Transverse colon (tissue), 4 donors: ENCODE measurements at regions not wholly inside any gene's neighbourhood (a gene's known extent, or its start where the extent isn't known, plus 50 kb on each side); places are given as distances from the start of the nearest gene placed in this dataset.

Experiments
- POLR2AphosphoS5 ChIP-seq, 3 donors: sonication (generic); formaldehyde crosslinking; IDR thresholded peaks; one replicate each; pipeline ENCODE4 v1.6.1; 2016; ENCODE audit warnings: antibody characterized with exemption in 3 of 3
- TF ChIP-seq, protein P1 (sequence below), 5 experiments: fragments of 200-600 bp in 3 of 5; fragments of 450-650 bp in 2 of 5; sonication (generic) in 3 of 5; IDR thresholded peaks; 1 replicate in 2 of 5; 2 replicates in 3 of 5; pipeline ENCODE4 v1.5.1; 2016 to 2017; ENCODE audit warnings: antibody characterized with exemption in 5 of 5, inconsistent platforms in 3 of 5, mild to moderate bottlenecking in 2 of 5, moderate library complexity in 1 of 5

DNA sequence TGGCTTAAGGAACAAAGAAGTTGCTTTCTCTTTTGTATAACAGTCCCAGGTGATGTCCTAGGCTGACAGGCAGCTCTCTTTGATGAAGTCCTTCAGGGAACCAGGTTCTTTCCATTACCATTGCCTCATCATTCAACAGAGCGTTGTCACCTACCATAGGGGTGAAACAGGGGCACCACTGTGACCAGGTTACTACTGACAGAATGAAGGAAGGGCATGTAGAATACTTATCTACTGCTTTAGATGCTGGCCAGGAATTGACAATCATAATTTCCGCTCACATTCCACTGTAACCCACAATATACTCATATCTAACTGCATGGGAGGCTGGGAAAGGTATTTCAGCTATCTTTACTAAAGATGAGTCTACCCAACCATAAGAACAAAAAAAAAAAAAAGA lies 148.0 kb upstream of the FNDC3A start:
- TF ChIP-seq, protein P1, sequence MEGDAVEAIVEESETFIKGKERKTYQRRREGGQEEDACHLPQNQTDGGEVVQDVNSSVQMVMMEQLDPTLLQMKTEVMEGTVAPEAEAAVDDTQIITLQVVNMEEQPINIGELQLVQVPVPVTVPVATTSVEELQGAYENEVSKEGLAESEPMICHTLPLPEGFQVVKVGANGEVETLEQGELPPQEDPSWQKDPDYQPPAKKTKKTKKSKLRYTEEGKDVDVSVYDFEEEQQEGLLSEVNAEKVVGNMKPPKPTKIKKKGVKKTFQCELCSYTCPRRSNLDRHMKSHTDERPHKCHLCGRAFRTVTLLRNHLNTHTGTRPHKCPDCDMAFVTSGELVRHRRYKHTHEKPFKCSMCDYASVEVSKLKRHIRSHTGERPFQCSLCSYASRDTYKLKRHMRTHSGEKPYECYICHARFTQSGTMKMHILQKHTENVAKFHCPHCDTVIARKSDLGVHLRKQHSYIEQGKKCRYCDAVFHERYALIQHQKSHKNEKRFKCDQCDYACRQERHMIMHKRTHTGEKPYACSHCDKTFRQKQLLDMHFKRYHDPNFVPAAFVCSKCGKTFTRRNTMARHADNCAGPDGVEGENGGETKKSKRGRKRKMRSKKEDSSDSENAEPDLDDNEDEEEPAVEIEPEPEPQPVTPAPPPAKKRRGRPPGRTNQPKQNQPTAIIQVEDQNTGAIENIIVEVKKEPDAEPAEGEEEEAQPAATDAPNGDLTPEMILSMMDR (IDR thresholded peaks at IDR 0.05) = no peak
- TF ChIP-seq POLR2AphosphoS5 (IDR thresholded peaks at IDR 0.05) = no peak
